GM12865 (cell line): ENCODE measurements at regions not wholly inside any gene's neighbourhood (a gene's known extent, or its start where the extent isn't known, plus 50 kb on each side); places are given as distances from the start of the nearest gene placed in this dataset.

ENCODE experiments used
- DNase-seq: peaks from one replicate; pipeline ENCODE4 v3.0.0; 2010; ENCODE audit warnings: low read depth
- H3K4me3 ChIP-seq: 2 replicates; pipeline ENCODE4 v1.5.1; 2011; ENCODE audit warnings: mild to moderate bottlenecking, low read depth, low read length, control low read depth
- CTCF ChIP-seq: IDR thresholded peaks from 2 replicates; pipeline ENCODE4 v1.5.1; 2011; ENCODE audit warnings: low read length, control low read depth, low read depth, inconsistent platforms; ENCODE audit not compliant: insufficient read depth; ENCODE audit errors: missing control alignments

GRCh38 chr4:181189751-181190150 is 1053.5 kb upstream of the TENM3 start:
- DNase-seq: no peak
- no peak overlapping the region for H3K4me3 ChIP-seq
- TF ChIP-seq CTCF: no peak

- no peak for TF ChIP-seq CTCF
- no peak for DNase-seq
- no peak overlapping the region for H3K4me3 ChIP-seq
Observed at GRCh38 chr4:181193131-181193930, 1049.9 kb upstream of the TENM3 start.

GRCh38 chr4:181194096-181194495 is 1049.1 kb upstream of the TENM3 start:
- no peak overlapping the region for H3K4me3 ChIP-seq
- DNase-seq: no peak
- no peak for TF ChIP-seq CTCF

- no peak for DNase-seq
- no peak overlapping the region for H3K4me3 ChIP-seq
- no peak for TF ChIP-seq CTCF
Observed at GRCh38 chr4:181200076-181200475, 1043.1 kb upstream of the TENM3 start.

- no peak for TF ChIP-seq CTCF
- no peak for DNase-seq
- H3K4me3 ChIP-seq: no peak overlapping the region
Observed at GRCh38 chr4:181202240-181202639, 1041.0 kb upstream of the TENM3 start.

- no peak for TF ChIP-seq CTCF
- DNase-seq: no peak
- H3K4me3 ChIP-seq: no peak overlapping the region
Observed at GRCh38 chr4:181204109-181204508, 1039.1 kb upstream of the TENM3 start.

- H3K4me3 ChIP-seq: no peak overlapping the region
- DNase-seq: no peak
- TF ChIP-seq CTCF: no peak
Observed at GRCh38 chr4:181213551-181213950, 1029.7 kb upstream of the TENM3 start.
